T-helper 1 cell (primary cell): ENCODE measurements at regions not wholly inside any gene's neighbourhood (a gene's known extent, or its start where the extent isn't known, plus 50 kb on each side); places are given as distances from the start of the nearest gene placed in this dataset.
"Not testable (repeated sequence)": the region's sequence is repeated elsewhere in the genome, so short reads cannot be mapped to it uniquely, and the experiment has no call there.

ENCODE experiments used
- DNase-seq, 5 donors: peaks; one replicate each; pipeline ENCODE4 v3.0.0-alpha.2; 2012 to 2020

DNA sequence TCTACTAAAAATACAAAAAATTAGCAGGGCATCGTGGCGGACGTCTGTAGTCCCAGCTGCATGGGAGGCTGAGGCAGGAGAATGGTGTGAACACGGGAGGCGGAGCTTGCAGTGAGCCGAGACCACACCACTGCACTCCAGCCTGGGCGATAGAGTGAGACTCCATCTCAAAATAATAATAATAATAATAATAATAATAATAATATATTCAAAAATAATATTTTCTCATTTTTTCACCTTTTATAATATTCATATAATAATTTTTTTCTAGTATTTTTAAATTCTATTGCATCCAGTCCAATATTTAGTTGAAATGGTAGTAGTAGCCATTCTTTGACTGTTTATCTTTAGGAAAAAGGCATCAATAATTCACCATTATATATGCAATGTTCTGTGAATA, 1767.7 kb upstream of the ACO1 start:
- DNase-seq: not testable (repeated sequence)

DNA sequence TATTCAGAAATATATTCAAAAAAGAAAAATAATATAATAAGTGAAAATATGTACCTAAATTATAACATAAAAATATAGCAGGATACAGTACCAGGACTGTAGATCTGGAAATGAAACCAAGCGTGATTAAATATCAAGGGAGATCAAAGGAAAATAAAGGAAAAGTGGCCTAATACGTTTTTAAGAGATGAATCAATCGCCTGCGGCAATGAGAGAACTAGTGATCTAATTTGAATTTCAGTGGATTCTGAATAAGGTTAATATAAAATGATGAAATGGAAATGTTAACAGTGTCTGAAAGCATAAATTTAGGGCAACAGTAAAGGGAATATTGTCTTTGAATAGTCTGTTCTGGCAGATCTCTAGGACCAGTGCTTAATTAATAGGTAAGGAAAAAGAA, 1761.9 kb upstream of the ACO1 start:
- no peak for DNase-seq

DNA sequence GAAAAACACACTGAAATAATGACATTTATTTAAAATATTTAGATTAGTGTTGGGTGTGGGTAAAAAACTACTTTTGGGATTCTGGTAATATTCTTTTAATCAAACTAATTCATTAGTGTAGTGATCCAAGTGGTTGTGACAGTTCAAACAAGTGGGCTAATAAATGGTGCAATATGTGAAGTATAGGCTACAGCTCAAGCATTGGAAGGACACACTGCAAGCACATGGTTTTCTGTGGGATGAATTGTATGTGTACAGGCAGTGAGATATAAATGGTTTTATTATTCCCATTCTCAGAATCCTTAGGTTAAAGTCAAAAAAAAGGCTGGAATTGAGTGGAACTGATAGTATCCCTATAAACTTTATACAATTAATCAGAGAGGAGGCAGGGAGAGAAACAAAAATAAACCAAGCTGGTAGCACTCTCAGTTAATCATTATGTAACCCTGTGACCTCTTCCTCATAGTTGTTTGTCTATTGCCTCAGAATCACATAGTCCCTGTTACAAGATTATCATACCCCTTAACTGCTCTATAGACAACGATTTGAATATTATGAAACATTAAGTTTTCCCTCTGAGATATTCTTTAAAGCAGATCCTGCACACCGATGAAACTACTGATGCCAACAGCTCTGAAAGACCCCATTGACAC, 1755.4 kb upstream of the ACO1 start:
- no peak for DNase-seq

DNA sequence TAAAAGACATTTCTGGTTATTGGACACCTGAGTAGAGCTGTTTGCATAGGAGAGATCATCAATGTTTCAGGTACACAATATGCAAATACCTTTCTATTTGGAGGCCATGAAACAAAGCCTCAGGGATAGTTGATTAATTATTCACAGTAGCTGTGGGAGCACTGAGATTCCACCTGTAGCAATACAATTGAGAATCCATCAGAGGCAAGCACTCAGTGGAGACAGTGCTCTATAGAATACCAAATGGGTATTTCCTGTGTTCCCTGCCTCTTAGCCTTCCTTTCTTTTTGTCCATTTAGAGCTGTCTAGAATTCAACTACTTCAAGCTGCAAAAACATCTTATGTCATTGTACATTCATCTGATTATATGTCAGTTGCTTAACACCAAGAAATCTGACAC, 1754.0 kb upstream of the ACO1 start:
- no peak for DNase-seq

DNA sequence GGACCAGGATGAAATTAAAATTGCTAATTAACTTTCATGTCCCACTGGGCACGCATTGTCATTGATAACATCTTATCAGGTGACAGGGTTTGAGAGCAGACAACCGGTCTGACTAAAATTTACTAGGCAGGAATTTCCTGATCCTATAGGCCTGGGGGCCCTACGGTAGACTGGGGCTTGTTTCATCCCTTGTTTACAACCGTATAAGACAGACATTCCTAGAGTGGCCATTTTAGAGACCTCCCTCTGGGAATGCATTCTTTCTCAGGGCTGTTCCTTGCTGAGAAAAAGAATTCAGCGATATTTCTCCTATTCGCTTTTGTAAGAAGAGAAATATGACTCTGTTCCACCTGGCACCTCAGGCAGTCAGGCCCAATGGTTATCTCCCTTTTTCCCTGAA, 1737.8 kb upstream of the ACO1 start:
- not testable (repeated sequence) for DNase-seq

DNA sequence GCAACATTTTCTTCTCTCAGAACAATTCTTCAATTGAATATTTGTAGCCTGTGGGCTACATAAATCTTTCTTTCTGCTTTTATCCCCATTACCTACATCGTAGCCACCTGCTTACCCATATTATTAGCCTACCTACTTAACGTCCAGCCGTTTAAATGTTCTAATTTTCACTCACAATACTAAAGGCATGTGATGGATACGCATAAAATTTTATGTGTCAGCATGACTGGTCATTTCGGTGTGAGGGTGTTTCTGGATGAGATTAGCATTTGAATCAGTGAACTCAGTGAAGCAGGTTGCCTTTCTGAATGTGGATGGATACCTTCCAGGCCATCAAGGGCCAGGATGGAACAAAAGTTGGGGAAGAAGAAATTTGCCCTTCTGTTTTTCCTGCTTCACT, 1722.5 kb upstream of the ACO1 start:
- no peak for DNase-seq

DNA sequence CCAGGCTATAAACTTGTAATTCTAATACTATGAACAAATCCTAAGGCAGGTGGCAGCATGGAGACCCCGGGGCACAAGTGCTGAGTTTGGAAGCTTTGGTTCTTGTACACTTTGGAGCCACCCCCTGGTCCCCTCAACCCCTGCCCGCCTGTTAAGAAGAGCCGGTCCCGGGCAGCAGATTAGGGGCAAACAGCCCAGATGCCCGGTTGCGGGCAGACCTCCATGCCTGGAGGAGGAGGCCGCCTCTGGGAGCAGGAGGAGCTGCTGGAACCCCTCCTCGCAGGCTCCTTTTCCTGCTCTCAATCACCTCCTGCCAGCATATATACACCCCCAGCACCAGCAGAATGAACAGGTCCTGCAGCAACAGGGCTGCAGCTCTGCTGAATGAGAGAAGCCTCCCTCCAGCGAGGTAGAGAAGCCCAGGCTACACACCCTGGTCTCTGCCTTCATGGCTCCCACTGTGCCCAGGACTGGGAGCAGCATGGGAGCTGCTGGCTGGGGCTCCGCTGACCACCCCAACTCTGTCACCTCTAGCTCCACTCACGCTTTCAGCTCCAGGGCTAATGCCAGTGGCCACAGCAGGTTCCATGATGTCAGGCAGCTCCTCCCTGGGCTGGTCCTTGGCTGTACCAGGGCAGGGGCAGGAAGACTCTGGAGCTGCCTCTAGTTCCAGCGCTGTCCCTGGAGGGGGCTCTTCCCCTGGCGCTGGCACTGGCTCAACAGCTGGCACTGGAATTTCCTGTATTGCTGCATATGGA, 1713.5 kb upstream of the ACO1 start:
- no peak for DNase-seq

DNA sequence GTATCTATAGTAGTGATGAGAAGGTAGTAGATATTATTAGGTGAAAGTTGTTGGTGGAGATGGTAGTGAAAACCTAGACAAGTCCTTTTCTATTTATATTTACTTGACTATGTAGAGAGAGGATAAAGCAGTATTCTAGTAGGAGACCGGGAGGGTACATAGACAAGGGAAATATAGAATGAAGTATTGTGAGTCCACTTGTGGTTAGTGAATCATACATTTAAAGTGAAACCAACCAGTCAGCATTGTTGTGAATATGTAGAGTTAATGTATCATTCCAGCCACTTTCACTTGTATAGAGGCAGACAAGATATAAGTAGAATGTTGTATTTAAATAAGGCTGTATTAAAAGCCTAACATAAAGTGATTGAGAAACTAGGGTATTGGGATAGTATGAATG, 1711.3 kb upstream of the ACO1 start:
- no peak for DNase-seq

DNA sequence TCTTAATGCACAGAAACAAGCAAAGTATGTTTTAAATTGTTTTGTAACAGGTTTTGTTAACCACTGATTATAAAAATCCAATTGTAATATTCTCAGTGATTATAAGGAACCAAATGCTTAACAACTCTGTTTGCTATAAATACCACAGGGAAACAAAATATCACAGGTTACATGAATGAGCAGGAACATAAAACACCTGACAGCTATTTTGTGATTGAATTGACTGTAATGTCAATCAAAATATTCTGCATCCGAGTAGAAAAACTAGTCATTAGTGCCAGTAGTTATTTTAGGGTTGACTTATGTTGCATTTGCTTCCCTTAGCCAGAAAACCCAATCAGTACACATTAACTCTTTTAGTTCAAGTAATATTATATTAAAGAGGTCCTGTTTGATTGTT, 1707.8 kb upstream of the ACO1 start:
- no peak for DNase-seq

DNA sequence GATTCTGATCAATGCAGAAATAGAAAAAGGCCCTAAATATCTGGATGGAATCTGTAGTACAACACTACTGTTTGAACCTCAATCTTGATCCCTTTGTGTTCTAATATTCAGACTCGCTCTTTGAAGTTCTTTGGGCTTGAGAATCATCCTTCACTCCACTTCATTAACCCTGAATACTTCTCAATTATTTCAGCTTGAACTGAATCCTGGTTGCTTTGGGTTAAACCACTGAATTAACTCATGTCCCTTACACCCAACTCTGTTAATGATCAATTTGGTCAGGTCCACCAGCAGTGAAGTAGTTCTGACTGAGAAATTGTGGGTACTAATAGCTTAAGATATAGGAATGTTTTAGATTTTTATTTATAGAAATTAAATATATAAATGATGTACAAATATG, 1707.2 kb upstream of the ACO1 start:
- no peak for DNase-seq

DNA sequence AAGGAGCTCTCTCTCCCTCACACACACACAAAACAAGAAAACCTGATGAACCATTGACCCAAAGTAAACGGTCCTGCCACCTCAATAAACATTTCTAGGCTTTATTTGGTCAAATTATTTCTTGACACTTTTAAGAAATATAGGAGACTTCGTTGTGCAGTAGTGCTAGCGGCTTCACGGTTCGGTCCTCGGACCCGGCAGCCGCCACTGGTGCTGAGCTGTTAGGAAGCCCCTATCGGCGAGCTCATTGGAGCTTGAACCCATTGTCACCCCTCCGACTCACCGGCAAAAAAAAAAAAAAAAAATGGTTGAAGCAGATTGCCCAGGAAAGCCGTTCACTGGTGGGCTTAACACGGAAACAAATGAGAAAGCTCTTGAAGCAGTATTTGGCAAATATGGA, 1695.6 kb upstream of the ACO1 start:
- no peak for DNase-seq

DNA sequence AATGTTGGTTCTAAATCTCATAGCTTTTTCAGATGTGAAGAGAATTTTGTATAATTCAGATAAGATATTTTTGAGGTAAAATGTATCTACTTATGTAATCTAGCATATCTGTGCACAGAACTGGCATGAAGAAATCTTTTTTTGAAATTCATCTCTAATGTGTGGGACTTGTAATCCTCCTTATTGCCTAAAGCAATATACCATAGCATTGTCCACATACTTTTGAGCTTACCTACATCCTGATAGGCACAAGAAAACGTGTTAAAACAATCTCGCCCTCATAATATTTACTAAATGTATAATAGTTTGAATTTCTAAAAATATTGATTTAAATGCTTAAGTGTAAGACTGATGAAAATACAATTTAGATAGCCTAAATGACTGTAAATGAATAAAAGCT, 1686.5 kb upstream of the ACO1 start:
- DNase-seq: no peak

DNA sequence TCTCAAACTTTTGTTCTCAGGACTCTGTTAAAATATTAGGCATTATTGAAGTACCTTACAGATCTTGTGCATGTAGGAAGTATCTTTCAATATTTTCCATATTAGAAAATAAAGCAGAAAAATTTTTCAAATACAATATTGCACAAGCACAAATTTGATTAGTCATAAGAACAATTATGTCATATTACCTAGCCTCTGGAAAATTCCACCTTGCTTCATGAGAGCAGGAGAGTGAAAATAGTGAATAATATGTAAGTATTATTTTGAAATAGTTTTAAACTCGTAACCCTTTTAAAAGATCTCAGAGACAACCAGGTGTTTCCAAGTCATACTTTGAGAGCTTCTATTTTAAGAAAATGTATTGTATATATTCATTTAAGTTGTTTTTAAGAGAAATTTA, 1672.9 kb upstream of the ACO1 start:
- no peak for DNase-seq

DNA sequence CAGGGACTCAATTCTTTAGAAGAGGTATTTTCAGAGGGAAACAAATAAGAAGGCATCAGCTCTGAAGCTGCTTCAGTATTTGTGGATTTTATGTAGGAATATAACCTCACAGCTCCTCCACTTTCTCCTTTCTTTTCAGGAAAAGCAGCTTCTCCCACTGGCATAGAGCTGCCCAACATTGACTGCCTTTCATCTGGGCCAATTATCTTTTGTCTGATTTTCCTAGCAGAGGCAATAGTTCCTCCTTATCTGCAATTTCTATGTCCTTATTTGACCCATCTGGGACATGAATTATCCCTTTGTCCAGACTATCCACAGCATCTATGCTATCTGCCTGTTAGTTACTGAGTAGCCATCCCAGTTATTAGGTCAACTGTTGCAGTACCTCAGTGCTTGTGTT, 1671.2 kb upstream of the ACO1 start:
- no peak for DNase-seq

DNA sequence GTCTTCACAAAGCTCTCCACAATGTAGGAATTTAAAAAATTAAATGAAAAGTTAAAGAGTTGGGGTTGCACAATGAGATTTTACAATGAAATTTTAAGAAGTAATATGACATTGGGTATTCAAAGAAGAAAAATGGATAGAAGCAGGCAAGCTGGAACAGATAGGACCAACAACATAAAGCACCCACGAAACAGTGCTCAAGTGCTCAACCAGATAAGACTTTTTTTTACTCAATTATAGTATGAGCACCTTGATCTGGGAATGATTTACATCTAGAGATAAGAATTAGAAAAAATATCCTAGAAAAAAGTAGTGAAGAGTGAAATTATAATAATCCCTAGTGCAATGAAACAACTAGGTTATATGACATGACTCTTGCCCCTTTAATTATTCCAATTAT, 1670.1 kb upstream of the ACO1 start:
- DNase-seq: no peak

DNA sequence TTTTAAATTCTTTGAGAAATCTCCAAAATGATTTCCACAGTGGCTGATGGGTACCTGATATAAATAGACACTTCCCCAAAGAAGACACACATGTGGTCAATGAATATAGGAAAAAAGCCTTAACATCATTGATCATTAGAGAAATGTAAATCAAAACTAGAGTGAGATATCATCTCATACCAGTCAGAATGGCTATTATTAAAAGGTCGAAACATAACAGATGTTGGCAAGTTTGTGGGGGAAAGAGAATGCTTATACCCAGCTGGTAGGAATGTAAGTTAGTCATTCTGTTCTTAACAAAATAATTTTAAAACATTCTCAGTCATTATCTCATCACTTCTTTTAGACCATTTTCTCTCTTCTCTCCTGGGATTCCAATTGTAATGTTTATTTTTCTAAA, 1666.0 kb upstream of the ACO1 start:
- no peak for DNase-seq

DNA sequence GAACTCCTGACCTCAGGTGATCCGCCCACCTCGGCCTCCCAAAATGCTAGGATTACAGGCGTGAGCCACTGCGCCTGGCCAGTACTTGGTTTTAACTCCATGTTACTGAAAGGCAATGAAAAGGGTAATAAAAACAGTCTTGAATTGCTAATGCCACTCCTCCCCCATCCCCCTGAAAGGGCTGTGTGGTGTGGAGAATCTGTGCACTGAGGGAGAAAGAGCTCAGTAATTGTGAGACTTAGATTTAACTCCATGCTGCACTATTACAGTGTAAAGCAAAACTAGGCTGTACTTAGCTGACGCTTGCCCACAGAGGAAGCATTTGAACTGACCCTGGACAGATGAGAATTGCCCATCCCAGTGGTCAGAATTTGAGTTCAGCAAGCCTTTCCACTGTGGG, 1662.4 kb upstream of the ACO1 start:
- no peak for DNase-seq

DNA sequence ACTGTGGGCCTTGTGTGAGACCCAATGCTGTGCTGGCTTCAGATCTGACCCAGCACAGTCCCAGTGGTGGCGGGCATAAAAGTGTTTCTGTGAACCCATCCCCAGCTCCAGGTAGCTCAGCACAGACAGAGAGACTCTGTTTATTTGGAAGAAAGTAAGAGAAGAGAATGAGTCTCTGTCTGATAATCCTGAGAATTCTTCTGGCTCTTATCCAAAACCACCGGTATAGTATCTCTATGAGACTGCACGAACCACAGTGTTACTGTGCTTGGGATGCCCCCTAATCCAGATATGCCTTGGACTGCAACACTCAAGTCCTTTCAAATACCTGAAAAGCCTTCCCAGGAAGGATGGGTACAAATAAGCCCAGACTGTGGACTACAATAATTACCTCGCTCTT, 1660.8 kb upstream of the ACO1 start:
- DNase-seq: no peak

DNA sequence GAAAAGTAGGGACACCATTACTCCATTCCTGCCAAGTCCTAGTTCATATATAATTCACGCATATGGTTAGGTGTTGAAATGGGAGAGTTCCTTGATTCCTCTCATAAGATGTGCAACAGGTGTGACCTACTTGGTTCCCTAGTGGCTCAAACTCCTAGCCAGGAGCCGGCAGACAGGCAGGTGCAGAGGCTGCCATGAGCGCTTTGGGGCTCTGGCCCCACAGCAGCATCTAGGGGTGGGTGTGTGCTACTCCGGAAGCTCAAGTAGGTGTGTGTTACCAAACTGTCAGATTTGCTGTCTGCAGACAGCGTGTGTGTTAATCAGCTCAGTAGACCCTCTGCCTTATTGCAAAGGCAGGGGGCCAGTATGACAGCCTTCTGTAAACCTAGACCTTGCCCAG, 1652.4 kb upstream of the ACO1 start:
- DNase-seq: no peak

DNA sequence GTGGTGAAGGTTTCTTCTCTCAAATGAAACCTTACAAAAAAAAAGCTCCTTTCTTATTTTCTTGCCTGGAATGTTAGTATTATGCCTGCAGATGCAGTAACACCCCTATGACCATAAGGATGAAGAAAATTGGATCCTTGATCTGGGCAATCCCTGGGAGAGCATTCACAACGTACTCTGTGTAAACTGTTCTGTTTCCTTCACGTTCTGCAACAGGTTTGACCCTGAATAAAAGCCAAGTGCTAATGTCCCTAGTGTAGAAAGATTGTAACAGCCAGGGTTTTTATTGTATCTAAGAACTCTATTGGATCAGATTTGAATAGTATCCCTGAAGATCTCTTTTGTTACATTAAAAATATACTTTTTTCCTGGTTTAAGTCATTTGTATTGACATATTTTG, 1639.6 kb upstream of the ACO1 start:
- no peak for DNase-seq

DNA sequence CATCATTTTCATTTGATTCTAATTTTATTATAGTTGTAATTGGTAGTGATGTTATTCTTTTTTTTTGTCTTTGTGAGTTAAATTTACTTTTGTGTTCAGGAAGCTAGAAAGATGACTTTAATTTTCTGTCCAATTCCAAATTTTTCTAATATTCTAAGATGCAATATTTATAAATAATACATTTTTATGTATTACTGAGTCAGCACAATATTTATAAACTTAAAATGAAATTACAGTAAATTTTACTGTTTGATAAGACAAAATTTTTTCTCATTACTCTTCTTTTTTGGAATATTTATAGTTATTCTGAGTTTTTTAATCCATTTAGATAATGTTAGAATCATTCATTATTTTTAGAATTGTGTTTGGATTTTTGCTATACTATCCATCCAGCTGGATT, 1637.9 kb upstream of the ACO1 start:
- DNase-seq: no peak

DNA sequence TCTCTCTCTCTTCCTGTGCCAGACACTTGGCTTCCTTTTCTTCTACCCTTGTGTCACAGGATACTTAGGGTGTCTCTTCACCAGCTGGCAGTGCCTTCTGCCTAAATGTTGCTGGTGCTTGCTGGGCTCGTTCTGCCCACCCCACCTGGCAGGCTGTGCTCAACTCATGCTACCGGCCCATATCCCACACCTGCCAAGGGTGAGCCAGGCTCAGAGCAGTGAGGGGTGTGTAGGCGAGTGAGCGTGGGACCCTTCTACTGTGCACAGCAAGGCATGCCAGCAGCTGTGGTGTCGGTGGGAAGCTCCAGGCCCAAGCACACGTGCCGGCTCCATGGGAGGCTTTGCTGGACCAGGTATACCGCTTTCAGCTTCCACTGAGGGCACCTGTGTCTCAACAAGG, 1626.7 kb upstream of the ACO1 start:
- DNase-seq: no peak

DNA sequence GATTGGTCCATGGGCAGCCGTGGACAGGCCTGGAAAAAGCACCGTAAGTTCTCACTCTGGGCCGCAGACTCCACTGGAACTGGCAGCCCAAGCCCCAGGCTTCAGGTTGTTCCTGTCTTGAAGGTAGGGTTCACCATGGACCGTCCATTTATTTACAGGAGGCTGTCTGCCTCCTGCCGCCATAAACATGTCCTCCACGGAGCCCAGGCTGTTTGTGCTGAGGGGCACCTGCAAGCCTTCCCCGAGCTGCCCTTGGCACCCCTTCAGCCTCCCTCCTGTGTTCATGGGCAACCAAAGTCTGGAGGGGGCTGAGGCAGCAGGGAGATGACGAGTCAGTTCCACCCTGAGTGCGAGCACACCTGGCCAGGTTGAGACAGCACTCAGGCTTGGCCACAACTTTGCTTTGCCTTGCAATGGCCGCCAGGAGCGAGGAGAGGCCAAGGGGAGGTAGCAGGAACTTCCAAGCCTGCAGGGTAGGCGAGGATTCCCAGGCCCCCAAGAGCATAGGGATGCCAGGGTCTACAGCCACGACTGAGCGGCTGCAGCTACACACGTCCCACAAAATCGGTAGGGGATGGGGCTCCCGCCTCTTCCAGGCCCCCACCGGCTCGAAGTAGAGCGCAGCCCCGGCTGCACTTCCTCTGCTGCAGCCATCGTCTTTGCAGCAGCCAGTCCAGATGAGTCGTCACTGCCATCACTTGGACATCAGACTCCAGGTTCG, 1625.6 kb upstream of the ACO1 start:
- no peak for DNase-seq

DNA sequence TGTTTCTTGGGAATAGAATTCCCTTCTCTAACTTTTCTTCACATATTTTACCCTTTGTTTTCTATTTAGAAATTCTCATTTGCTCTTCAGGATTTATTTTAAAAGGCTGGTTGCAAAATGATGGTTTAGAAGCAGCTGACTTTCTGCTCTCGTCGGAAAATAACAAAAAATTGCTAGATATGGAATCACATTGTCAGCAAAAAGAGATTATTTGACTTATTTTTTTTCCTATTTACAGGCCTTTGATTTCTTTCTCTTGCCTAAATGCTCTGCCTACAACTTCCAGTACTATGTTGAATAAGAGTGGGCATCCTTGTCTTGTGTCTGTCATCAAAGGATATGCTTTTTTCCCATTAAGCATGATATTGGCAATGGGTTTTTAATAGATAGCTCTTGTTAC, 1619.1 kb upstream of the ACO1 start:
- DNase-seq: no peak
